H54 (cell line): ENCODE measurements at regions not wholly inside any gene's neighbourhood (a gene's known extent, or its start where the extent isn't known, plus 50 kb on each side); places are given as distances from the start of the nearest gene placed in this dataset.

ENCODE experiments used
- DNase-seq: peaks from one replicate; pipeline ENCODE4 v3.0.0; 2011; ENCODE audit warnings: low spot score, mixed read lengths; ENCODE audit not compliant: insufficient read length
- FAIRE-seq: peaks from 3 replicates; lab custom pipeline; 2011; peaks lifted over from hg19 to GRCh38; lab: Jason Lieb, UNC
- POLR2A ChIP-seq: IDR thresholded peaks from 2 replicates; pipeline ENCODE4 v1.6.1; 2011; ENCODE audit warnings: low read depth, mild to moderate bottlenecking, low read length

GRCh38 chr11:95571718-95572260 lies 217.8 kb downstream of the FAM76B start:
- DNase-seq, result no peak
- FAIRE-seq, result no peak
- no peak for TF ChIP-seq POLR2A

DNA sequence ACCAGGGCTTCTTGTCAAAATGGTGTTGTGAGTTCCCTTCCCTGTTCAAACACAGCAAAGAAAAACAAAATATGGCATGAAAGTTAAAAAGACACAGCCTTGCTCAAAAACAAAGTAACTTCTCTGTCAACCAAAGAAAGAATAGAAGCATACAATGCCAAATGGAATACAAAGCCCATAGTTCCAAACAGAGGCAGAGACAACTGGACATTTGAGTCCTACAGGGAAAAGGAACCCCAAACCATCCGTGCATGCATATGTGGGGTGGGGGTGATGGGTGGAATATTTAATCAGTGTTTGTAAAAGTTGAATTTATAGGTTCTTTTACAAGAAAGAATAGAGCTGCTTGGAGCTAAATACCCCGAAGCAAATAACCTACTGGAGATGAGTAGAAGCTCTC lies 218.7 kb downstream of the FAM76B start:
- no peak for DNase-seq
- FAIRE-seq, result no peak
- no peak for TF ChIP-seq POLR2A

- TF ChIP-seq POLR2A, result no peak
- FAIRE-seq (no peak), DNase-seq (no peak)
These were observed 220.4 kb downstream of the FAM76B start for GRCh38 chr11:95569207-95569606.

DNA sequence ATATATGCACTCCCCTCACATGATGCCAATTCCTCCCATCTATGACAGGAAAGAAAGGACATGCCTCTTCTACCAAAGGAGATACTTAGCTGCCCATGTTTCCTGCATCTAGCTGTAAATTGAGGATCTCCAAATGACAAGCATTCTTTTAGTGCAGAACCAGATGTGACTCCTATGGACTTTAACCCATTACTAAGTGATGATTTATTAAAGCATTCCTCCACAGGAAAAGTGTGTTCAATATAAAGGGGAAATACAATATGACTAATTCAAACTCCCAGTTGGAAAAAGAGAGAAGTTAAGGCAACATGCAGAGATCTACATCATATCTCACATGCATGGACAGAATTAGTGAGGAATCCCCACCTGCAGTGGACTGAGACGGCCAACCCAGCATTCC lies 221.3 kb downstream of the FAM76B start:
- DNase-seq (no peak), FAIRE-seq (no peak)
- no peak for TF ChIP-seq POLR2A

DNA sequence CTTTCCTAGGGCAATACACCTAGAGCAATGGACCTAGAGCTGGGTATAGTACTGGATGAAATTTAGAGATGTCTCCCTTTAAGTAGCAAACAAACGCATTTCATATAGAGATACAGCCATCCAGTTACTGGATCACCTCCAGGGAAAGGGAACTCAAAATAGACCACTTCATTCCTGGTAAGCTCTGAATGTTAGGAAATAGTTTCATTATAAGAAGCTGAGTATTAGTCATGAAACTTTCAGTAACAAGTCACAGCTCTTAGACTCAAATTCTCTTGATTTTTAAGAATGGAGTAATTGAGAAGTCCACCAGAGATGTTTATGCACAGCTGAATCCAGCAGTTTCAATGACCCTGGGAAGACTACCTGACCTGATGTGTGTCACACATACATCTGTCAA lies 221.9 kb downstream of the FAM76B start:
- TF ChIP-seq POLR2A, result no peak
- FAIRE-seq, result no peak
- DNase-seq, result no peak

DNA sequence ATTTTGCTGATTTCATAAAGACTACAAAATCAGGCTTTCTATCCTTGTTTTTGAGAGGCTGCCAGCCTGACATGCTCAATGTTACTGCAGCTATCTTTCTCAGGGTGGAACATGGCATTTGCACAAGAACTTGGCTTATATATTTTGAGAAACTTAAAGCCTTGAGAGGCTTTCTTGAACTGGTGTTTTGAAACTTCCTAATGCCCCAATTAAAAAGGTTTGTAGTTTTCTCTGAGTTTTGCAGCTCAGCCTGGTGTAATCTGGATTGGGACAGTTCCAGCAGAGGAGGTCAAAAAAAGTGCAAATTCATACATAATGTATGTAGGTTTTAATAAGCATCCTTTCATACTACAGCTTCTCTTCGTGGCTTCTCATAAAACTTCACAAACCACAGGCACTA lies 223.4 kb downstream of the FAM76B start:
- DNase-seq (no peak), FAIRE-seq (no peak)
- TF ChIP-seq POLR2A, result no peak

GRCh38 chr11:95565724-95566141 lies 223.8 kb downstream of the FAM76B start:
- DNase-seq, result no peak
- no peak for TF ChIP-seq POLR2A
- no peak for FAIRE-seq

DNA sequence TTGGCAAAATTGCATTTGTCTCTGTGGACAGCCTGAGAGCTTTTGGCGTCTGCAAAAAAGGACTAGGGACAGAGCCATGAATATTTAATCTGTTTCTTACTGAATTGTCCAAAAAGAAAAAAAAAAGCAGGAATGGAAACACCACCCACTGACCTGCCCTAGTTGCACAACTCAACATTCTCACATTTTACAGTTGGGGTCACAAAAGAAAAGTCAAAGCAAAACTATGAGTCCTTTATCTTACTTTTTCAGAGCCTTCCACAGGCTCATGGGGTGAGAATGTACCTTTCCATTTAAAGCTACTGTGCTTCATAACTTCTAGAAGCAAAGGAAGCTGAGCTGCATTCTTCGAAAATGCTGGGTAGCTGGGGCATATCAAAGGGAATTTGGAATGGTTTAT lies 225.7 kb downstream of the FAM76B start:
- DNase-seq (no peak), FAIRE-seq (no peak)
- no peak for TF ChIP-seq POLR2A

DNA sequence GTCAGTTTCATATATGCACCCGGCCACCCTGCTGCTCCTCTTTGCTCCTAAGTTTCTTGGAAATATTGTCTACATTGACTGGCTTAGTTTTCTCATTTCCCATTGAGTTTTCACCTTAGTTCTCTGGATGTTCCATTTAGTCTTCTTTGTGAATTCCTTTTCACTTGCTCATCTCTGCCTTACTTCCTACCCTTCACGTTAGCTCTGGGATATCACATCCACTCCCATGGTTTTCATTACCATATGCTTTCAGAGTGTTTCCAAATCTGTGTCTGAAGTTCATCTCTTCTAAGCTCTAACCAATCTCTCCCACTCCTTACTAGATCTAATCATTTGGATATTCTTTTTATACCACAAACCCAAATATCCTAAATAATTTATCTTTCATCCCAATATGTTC lies 226.4 kb downstream of the FAM76B start:
- FAIRE-seq (no peak), DNase-seq (no peak)
- TF ChIP-seq POLR2A, result no peak

GRCh38 chr11:95562196-95562921 lies 227.2 kb downstream of the FAM76B start:
- no peak for DNase-seq
- TF ChIP-seq POLR2A, result no peak
- no peak for FAIRE-seq

DNA sequence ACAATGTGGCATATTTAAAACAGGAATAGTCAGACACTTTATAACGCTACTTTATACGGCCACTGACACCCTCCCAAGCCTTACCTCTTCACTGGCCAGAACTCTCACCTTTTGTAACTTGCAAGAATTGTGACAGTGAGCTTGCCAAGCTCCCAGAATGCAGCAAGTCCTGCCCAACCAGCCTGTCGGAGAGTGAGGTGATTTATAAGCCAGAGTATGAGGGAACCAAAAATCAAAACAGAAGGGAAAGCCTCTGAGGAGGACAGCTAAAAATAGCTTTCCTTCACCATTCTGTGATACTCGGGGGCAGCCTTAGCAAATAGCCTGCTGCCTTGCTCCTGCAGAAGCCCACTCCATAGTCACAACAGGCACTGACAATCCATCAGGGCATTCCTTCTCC lies 229.7 kb downstream of the FAM76B start:
- DNase-seq (no peak), FAIRE-seq (no peak)
- TF ChIP-seq POLR2A, result no peak

GRCh38 chr11:95557376-95557775 lies 232.2 kb downstream of the FAM76B start:
- no peak for TF ChIP-seq POLR2A
- no peak for FAIRE-seq

GRCh38 chr11:95556342-95557163 lies 233.0 kb downstream of the FAM76B start:
- DNase-seq, result no peak
- FAIRE-seq, result no peak
- no peak for TF ChIP-seq POLR2A

More at GRCh38 chr11:95557376-95557775, 232.2 kb downstream of the FAM76B start:
- no peak for DNase-seq

- FAIRE-seq (no peak), DNase-seq (no peak)
- TF ChIP-seq POLR2A, result no peak
These were observed 233.6 kb downstream of the FAM76B start for GRCh38 chr11:95556011-95556341.
